ENCODE measurements at regions not wholly inside any gene's neighbourhood (a gene's known extent, or its start where the extent isn't known, plus 50 kb on each side); places are given as distances from the start of the nearest gene placed in this dataset.

- H3K27ac ChIP-seq, result no peak overlapping the region
- TF ChIP-seq, protein P1, sequence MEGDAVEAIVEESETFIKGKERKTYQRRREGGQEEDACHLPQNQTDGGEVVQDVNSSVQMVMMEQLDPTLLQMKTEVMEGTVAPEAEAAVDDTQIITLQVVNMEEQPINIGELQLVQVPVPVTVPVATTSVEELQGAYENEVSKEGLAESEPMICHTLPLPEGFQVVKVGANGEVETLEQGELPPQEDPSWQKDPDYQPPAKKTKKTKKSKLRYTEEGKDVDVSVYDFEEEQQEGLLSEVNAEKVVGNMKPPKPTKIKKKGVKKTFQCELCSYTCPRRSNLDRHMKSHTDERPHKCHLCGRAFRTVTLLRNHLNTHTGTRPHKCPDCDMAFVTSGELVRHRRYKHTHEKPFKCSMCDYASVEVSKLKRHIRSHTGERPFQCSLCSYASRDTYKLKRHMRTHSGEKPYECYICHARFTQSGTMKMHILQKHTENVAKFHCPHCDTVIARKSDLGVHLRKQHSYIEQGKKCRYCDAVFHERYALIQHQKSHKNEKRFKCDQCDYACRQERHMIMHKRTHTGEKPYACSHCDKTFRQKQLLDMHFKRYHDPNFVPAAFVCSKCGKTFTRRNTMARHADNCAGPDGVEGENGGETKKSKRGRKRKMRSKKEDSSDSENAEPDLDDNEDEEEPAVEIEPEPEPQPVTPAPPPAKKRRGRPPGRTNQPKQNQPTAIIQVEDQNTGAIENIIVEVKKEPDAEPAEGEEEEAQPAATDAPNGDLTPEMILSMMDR (conservative IDR thresholded peaks at IDR 0.05), result no peak
Measured at GRCh38 chr7:112624416-112624815, 143.6 kb downstream of the LSMEM1 start.

GRCh38 chr7:112630565-112630964, 149.8 kb downstream of the LSMEM1 start:
- peak overlapping the region; percentile 52 for H3K27ac ChIP-seq
- TF ChIP-seq, protein P1 (conservative IDR thresholded peaks at IDR 0.05), result no peak

DNA sequence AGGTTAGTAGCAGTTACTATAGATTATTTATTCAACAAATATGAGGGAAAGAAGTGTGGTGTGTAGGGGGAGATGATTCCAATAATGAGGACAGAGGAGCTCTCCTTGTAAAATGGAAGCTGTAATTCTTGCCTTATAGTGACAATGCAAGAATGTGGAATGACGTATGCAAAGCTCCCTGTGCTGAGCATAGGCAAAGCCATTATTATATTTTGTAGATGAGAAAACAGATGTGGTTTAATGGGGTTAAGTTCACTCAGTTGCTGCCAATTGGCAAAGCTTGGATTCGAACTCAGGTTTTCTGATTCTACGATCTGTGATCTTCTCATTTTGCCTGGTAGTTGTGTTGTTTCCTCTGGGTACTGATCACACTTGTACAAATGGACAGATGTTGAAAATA, 153.3 kb downstream of the LSMEM1 start:
- no peak overlapping the region for H3K27ac ChIP-seq
- TF ChIP-seq, protein P1 (conservative IDR thresholded peaks at IDR 0.05), result no peak

- TF ChIP-seq, protein P1 (conservative IDR thresholded peaks at IDR 0.05), result no peak
- no peak overlapping the region for H3K27ac ChIP-seq
Measured at GRCh38 chr7:112635742-112636141, 154.5 kb downstream of the TMEM168 start.

DNA sequence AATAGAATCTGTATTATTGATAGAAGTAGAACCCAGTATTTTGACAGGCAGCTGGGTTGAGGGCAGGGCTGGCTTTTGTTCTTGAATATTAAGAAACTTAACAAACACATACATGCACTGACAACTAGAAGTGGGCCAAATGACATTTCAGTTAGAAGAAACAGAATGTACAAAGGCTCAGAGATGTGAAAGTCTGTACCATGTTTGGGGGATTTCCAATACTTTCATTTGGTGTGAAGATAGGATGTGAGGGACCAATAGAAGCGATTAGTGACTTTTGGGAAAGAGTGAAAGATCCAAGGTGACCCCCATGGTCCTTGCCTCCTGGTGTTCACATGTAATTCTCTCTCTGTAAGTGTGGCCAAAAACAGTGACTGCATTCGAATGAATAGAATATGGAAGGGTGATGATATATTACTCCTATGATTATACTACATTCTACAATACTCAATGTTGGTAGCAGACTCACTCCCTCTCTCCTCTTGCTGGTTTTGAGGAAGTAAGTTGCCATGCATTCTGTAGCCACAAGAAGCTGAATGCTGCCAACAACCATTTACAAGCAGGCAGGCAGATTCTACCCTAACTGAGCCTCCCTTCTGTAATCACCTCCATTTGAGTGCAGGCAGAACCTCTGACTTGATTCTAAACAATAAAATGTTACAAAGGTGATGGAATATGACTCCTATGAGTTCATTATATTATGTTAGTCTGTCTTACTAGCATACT, 151.4 kb downstream of the TMEM168 start:
- TF ChIP-seq, protein P1 (conservative IDR thresholded peaks at IDR 0.05), result no peak
- H3K27ac ChIP-seq, result 0 out of 2 replicates have a peak overlapping the region, but pooled peaks have one; percentile 0

- H3K27ac ChIP-seq, result no peak overlapping the region
- TF ChIP-seq, protein P1 (conservative IDR thresholded peaks at IDR 0.05), result no peak
Measured at GRCh38 chr7:112640685-112641084, 149.5 kb downstream of the TMEM168 start.

DNA sequence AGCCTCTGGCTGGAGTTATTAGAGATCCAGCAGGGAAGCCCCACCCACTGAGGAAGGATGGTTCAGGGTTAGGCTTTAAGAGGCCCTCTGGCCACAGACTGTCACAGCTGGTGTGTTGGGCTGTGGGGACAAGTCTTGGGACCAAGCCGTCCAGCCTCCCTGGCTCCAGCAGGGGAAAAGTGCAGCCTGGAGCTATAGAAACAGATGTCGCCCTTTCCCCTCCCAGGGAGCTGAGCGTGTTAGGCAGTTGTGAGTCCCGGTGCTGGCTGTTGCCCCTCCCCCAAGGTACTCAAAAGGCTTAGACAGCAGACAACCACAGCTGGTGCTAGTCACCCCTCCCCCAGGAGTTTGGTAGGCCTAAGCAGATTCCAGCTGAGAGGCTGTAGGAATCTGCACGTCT, 143.4 kb downstream of the TMEM168 start:
- TF ChIP-seq, protein P1 (conservative IDR thresholded peaks at IDR 0.05), result no peak
- H3K27ac ChIP-seq, result no peak overlapping the region

All from VCaP (cell line).